AG04449 (cell line): ENCODE measurements at regions not wholly inside any gene's neighbourhood (a gene's known extent, or its start where the extent isn't known, plus 50 kb on each side); places are given as distances from the start of the nearest gene placed in this dataset.

Experiments used
- CTCF ChIA-PET: fragments of 350-600 bp; formaldehyde crosslinking; extraction: SDS; loops from one replicate; lab custom pipeline; 2021; ENCODE audit warnings: antibody characterized with exemption; lab: Yijun Ruan, JAX
- POLR2A ChIA-PET: fragments of 400-600, 350-600 bp; formaldehyde crosslinking; extraction: SDS; loops from one replicate; lab custom pipeline; 2020; ENCODE audit warnings: antibody characterized with exemption, inconsistent platforms; lab: Yijun Ruan, JAX
- DNase-seq: peaks from one replicate; pipeline ENCODE4 v3.0.0-alpha.2; 2010; ENCODE audit warnings: low read depth, low spot score
- H3K4me3 ChIP-seq: 2 replicates; pipeline ENCODE4 v1.5.1; 2011; ENCODE audit warnings: low read depth, mild to moderate bottlenecking, control low read depth, low read length
- CTCF ChIP-seq: IDR thresholded peaks from one replicate; pipeline ENCODE4 v1.5.1; 2011; ENCODE audit warnings: mild to moderate bottlenecking, moderate library complexity, low read length, control low read depth, inconsistent platforms; ENCODE audit not compliant: insufficient read depth; ENCODE audit errors: missing control alignments

- ChIA-PET POLR2A (no interaction called here), CTCF (interaction anchor here (1.8 kb wide), 1 partner anchor 9 kb away, joined by 4 read pairs; no protein-coding TSS in a partner anchor)
- no peak for TF ChIP-seq CTCF
- H3K4me3 ChIP-seq: no peak overlapping the region
- no peak for DNase-seq
Observed at GRCh38 chr21:29246614-29247013, 52.1 kb upstream of the BACH1 start.

GRCh38 chr21:29248124-29248523 is 50.6 kb upstream of the BACH1 start:
- POLR2A ChIA-PET: interaction anchor here (0.7 kb wide), 1 partner anchor 50 kb away, joined by 4 read pairs; the partner anchor contains the start of gene BACH1
- CTCF ChIA-PET: interaction anchor here (0.6 to 1.8 kb wide), 8 partner anchors 8 to 601 kb away, joined by 3 to 4 read pairs (median 4); no protein-coding TSS in a partner anchor
- H3K4me3 ChIP-seq: no peak overlapping the region
- DNase-seq: no peak
- no peak for TF ChIP-seq CTCF
